ENCODE measurements at regions not wholly inside any gene's neighbourhood (a gene's known extent, or its start where the extent isn't known, plus 50 kb on each side); places are given as distances from the start of the nearest gene placed in this dataset.

- ChIA-PET POLR2A (no interaction called here), CTCF (interaction anchor here (1.7 kb wide), 1 partner anchor 10 kb away, joined by 5 read pairs; no protein-coding TSS in a partner anchor)
- no peak for TF ChIP-seq CTCF (IDR thresholded peaks at IDR 0.05; ENCODE audit: control extremely low read depth, extremely low read depth, low read depth, missing control alignments)
- DNase-seq (ENCODE audit: extremely low spot score), result no peak
These were observed 126.9 kb upstream of the NEIL3 start for GRCh38 chr4:177182728-177183127.

GRCh38 chr4:177185151-177185550 is 124.5 kb upstream of the NEIL3 start:
- ChIA-PET POLR2A (no interaction called here), CTCF (no interaction called here)
- TF ChIP-seq CTCF (IDR thresholded peaks at IDR 0.05; ENCODE audit: control extremely low read depth, extremely low read depth, low read depth, missing control alignments), result no peak
- no peak for DNase-seq (ENCODE audit: extremely low spot score)

GRCh38 chr4:177185579-177185978 is 124.1 kb upstream of the NEIL3 start:
- POLR2A ChIA-PET, result no interaction called here
- TF ChIP-seq CTCF (IDR thresholded peaks at IDR 0.05; ENCODE audit: control extremely low read depth, extremely low read depth, low read depth, missing control alignments), result no peak
- no peak for DNase-seq (ENCODE audit: extremely low spot score)
- CTCF ChIA-PET, result no interaction called here

GRCh38 chr4:177187371-177187770 is 122.3 kb upstream of the NEIL3 start:
- TF ChIP-seq CTCF (IDR thresholded peaks at IDR 0.05; ENCODE audit: control extremely low read depth, extremely low read depth, low read depth, missing control alignments), result no peak
- DNase-seq (ENCODE audit: extremely low spot score), result no peak
- ChIA-PET POLR2A (no interaction called here), CTCF (interaction anchor here (0.9 to 1.2 kb wide), 2 partner anchors 15 to 23 kb away, joined by 3 read pairs; no protein-coding TSS in a partner anchor)

- no peak for DNase-seq (ENCODE audit: extremely low spot score)
- TF ChIP-seq CTCF (IDR thresholded peaks at IDR 0.05; ENCODE audit: control extremely low read depth, extremely low read depth, low read depth, missing control alignments), result no peak
- ChIA-PET POLR2A (no interaction called here), CTCF (interaction anchor here (1.6 kb wide), 1 partner anchor 10 kb away, joined by 6 read pairs; no protein-coding TSS in a partner anchor)
These were observed 118.6 kb upstream of the NEIL3 start for GRCh38 chr4:177190995-177191580.

- CTCF ChIA-PET, result interaction anchor here (1.6 kb wide), 1 partner anchor 10 kb away, joined by 6 read pairs; no protein-coding TSS in a partner anchor
- POLR2A ChIA-PET, result no interaction called here
- DNase-seq (ENCODE audit: extremely low spot score), result no peak
- no peak for TF ChIP-seq CTCF (IDR thresholded peaks at IDR 0.05; ENCODE audit: control extremely low read depth, extremely low read depth, low read depth, missing control alignments)
These were observed 118.1 kb upstream of the NEIL3 start for GRCh38 chr4:177191586-177191985.
